HepG2 (cell line): ENCODE measurements at regions not wholly inside any gene's neighbourhood (a gene's known extent, or its start where the extent isn't known, plus 50 kb on each side); places are given as distances from the start of the nearest gene placed in this dataset.
A peak's percentile ranks its signal among the peaks of the same experiment; 100 is the strongest.

Experiments used
- AGO1 ChIP-seq: fragments of 200-400 bp; formaldehyde crosslinking; IDR thresholded peaks from 2 replicates; pipeline ENCODE4 v1.6.1; 2017; ENCODE audit warnings: mild to moderate bottlenecking, low read depth, low read length, moderate library complexity; ENCODE audit not compliant: poor library complexity, severe bottlenecking
- CBFB ChIP-seq: sonication (generic); formaldehyde crosslinking; IDR thresholded peaks from 2 replicates; pipeline ENCODE4 v1.4.0; 2020; ENCODE audit warnings: missing genetic modification reagents
- CEBPG ChIP-seq: IDR thresholded peaks from 2 replicates; pipeline ENCODE4 v1.6.1; 2016
- CREB1 ChIP-seq, 2 experiments: fragments of 450-650 bp in 1 of 2; IDR thresholded peaks; 2 replicates each; pipeline ENCODE4 v1.6.1; 2016 to 2017; ENCODE audit warnings: control low read depth in 1 of 2, mild to moderate bottlenecking in 1 of 2, missing compliant biosample characterization in 1 of 2, missing genetic modification characterization in 1 of 2
- CREM ChIP-seq, 2 experiments: sonication (generic) in 1 of 2; formaldehyde crosslinking in 1 of 2; IDR thresholded peaks; 2 replicates each; pipeline versions ENCODE4 v1.4.0 to v1.6.1; 2016 to 2020; ENCODE audit warnings: antibody characterized with exemption in 1 of 2, mild to moderate bottlenecking in 1 of 2, missing genetic modification reagents in 1 of 2
- DNMT3B ChIP-seq: conservative IDR thresholded peaks from 2 replicates; pipeline ENCODE4 v1.6.1; 2016; ENCODE audit warnings: missing biosample characterization, control low read depth
- HDAC2 ChIP-seq: sonication (generic); formaldehyde crosslinking; IDR thresholded peaks from 2 replicates; pipeline ENCODE4 v1.4.0; 2020; ENCODE audit warnings: missing genetic modification reagents
- RNF2 ChIP-seq: fragments of 450-650 bp; conservative IDR thresholded peaks from 2 replicates; pipeline ENCODE4 v1.6.1; 2016; ENCODE audit warnings: low read depth
- SP1 ChIP-seq, 2 experiments: fragments of 450-650 bp in 1 of 2; sonication (generic) in 1 of 2; formaldehyde crosslinking in 1 of 2; IDR thresholded peaks; 2 replicates each; pipeline versions ENCODE4 v1.4.0 to v1.6.1; 2016 to 2020; ENCODE audit warnings: missing genetic modification reagents in 1 of 2
- SRSF4 ChIP-seq: fragments of 200-400 bp; formaldehyde crosslinking; IDR thresholded peaks from one replicate; pipeline ENCODE4 v1.6.1; 2018; ENCODE audit warnings: mild to moderate bottlenecking, low read depth, low read length, moderate library complexity; ENCODE audit not compliant: poor library complexity, severe bottlenecking
- STAG1 ChIP-seq: sonication (generic); formaldehyde crosslinking; IDR thresholded peaks from 2 replicates; pipeline ENCODE4 v1.4.0; 2020; ENCODE audit warnings: missing genetic modification reagents
- TAF1 ChIP-seq: sonication (generic); formaldehyde crosslinking; IDR thresholded peaks from 2 replicates; pipeline ENCODE4 v1.4.0; 2020; ENCODE audit warnings: missing genetic modification reagents
- TARDBP ChIP-seq: sonication (generic); formaldehyde crosslinking; IDR thresholded peaks from 2 replicates; pipeline ENCODE4 v1.8.0; 2022; ENCODE audit warnings: mild to moderate bottlenecking, missing genetic modification reagents
- TBP ChIP-seq: sonication (generic); formaldehyde crosslinking; IDR thresholded peaks from 2 replicates; pipeline ENCODE4 v1.5.0; 2020; ENCODE audit warnings: missing genetic modification reagents
- ZNF337 ChIP-seq: sonication (generic); formaldehyde crosslinking; IDR thresholded peaks from 2 replicates; pipeline ENCODE4 v1.5.1; 2020; ENCODE audit warnings: missing genetic modification reagents, low read depth, mild to moderate bottlenecking, borderline replicate concordance
- ZNF557 ChIP-seq: sonication (generic); formaldehyde crosslinking; IDR thresholded peaks from 2 replicates; pipeline ENCODE4 v1.4.0; 2020; ENCODE audit warnings: missing genetic modification reagents
- ZNF564 ChIP-seq: sonication (generic); formaldehyde crosslinking; IDR thresholded peaks from 2 replicates; pipeline ENCODE4 v1.8.1; 2023; ENCODE audit warnings: mild to moderate bottlenecking, missing genetic modification reagents
- ZNF615 ChIP-seq: sonication (generic); formaldehyde crosslinking; IDR thresholded peaks from 2 replicates; pipeline ENCODE4 v1.5.0; 2020; ENCODE audit warnings: mild to moderate bottlenecking, missing genetic modification reagents, borderline replicate concordance
- ZNF619 ChIP-seq: sonication (generic); formaldehyde crosslinking; IDR thresholded peaks from 2 replicates; pipeline ENCODE4 v1.4.0; 2020; ENCODE audit warnings: mild to moderate bottlenecking, missing genetic modification reagents
- ZNF891 ChIP-seq: sonication (generic); formaldehyde crosslinking; IDR thresholded peaks from 2 replicates; pipeline ENCODE4 v1.5.0; 2020; ENCODE audit warnings: mild to moderate bottlenecking, missing genetic modification reagents
- TF ChIP-seq, protein P1 (sequence below): sonication (generic); formaldehyde crosslinking; conservative IDR thresholded peaks from 2 replicates; pipeline ENCODE4 v1.8.0; 2022; ENCODE audit warnings: missing genetic modification reagents
- TF ChIP-seq, protein P2 (sequence below): sonication (generic); formaldehyde crosslinking; IDR thresholded peaks from 2 replicates; pipeline ENCODE4 v1.5.0; 2020; ENCODE audit warnings: missing genetic modification reagents
- TF ChIP-seq, protein P3 (sequence below): sonication (generic); formaldehyde crosslinking; IDR thresholded peaks from 2 replicates; pipeline ENCODE4 v1.5.0; 2020; ENCODE audit warnings: missing genetic modification reagents
- TF ChIP-seq, protein P4 (sequence below): IDR thresholded peaks from 2 replicates; pipeline ENCODE4 v1.6.1; 2012; ENCODE audit warnings: low read length, improper control_type of control experiment

DNA sequence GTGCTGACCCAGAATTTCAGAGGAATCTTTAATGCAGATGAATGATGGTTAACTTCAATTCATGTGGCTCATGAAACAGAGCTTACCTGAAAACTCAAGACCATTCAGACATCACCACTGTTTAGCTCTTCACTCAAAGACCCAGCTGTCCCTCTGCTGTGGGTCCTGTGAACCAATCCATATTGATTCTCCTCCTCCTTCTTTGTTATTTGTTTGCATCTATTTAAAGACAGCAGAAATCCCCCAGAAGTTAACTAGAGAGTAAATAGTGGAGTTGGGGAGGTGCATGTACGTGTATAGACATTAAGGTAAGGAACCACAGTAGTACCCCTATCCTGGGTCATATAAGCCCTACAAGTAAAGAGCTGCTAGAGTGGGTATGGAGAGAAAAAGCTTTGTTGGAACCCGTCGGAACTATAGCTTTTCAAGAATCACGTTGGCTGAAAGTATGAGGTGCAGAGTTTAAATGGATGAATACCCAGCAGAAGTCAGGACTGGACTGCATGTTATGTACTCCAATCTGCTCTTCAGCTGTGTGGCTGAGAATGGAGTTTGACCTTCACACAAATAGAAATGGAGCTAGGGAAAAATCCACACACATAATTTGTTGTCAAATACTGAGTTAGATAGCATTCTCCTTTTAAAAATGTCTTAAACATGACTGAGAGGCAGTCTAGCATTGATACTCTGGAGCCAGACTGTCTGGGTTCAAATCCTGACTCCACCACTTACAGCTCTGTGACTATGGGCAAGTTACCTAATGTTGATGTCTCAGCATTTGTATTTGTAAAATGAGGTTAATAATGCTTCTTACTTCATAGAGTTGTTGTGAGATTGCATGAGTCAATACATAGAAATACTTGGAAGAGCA, 81.7 kb upstream of the HK2 start (continued):
- TF ChIP-seq SP1 (IDR thresholded peaks at IDR 0.05) = no peak
- no peak for TF ChIP-seq SP1 (CRISPR knock-in tag; IDR thresholded peaks at IDR 0.05)
- peak; percentile 32; the same call in 1 of the 2 replicates for TF ChIP-seq CEBPG (CRISPR knock-in tag)
- TF ChIP-seq, protein P1, sequence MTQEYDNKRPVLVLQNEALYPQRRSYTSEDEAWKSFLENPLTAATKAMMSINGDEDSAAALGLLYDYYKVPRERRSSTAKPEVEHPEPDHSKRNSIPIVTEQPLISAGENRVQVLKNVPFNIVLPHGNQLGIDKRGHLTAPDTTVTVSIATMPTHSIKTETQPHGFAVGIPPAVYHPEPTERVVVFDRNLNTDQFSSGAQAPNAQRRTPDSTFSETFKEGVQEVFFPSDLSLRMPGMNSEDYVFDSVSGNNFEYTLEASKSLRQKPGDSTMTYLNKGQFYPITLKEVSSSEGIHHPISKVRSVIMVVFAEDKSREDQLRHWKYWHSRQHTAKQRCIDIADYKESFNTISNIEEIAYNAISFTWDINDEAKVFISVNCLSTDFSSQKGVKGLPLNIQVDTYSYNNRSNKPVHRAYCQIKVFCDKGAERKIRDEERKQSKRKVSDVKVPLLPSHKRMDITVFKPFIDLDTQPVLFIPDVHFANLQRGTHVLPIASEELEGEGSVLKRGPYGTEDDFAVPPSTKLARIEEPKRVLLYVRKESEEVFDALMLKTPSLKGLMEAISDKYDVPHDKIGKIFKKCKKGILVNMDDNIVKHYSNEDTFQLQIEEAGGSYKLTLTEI (CRISPR knock-in tag) = no peak
- TF ChIP-seq, protein P2, sequence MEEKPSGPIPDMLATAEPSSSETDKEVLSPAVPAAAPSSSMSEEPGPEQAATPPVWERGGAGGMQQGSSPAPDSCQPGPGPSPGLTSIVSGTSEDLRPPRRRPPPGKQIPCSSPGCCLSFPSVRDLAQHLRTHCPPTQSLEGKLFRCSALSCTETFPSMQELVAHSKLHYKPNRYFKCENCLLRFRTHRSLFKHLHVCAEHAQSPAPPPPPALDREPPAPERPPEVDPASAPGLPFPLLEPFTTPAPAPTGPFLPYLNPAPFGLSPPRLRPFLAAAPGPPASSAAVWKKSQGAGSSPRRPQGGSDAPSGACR (CRISPR knock-in tag) = 0 out of 2 replicates have a peak, but pooled peaks have one; percentile 49
- no peak for TF ChIP-seq RNF2
- TF ChIP-seq ZNF619 (CRISPR knock-in tag) = no peak
- no peak for TF ChIP-seq ZNF337 (CRISPR knock-in tag)
- peak; percentile 74; the same call in 1 of the 2 replicates for TF ChIP-seq TARDBP (CRISPR knock-in tag)
- TF ChIP-seq, protein P3, sequence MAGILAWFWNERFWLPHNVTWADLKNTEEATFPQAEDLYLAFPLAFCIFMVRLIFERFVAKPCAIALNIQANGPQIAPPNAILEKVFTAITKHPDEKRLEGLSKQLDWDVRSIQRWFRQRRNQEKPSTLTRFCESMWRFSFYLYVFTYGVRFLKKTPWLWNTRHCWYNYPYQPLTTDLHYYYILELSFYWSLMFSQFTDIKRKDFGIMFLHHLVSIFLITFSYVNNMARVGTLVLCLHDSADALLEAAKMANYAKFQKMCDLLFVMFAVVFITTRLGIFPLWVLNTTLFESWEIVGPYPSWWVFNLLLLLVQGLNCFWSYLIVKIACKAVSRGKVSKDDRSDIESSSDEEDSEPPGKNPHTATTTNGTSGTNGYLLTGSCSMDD (CRISPR knock-in tag) = no peak
- TF ChIP-seq CREB1 (IDR thresholded peaks at IDR 0.05) = no peak
- TF ChIP-seq CREB1 (CRISPR knock-in tag; IDR thresholded peaks at IDR 0.05) = peak; percentile 30; the same call in 1 of the 2 replicates
- no peak for TF ChIP-seq SRSF4
- TF ChIP-seq, protein P4, sequence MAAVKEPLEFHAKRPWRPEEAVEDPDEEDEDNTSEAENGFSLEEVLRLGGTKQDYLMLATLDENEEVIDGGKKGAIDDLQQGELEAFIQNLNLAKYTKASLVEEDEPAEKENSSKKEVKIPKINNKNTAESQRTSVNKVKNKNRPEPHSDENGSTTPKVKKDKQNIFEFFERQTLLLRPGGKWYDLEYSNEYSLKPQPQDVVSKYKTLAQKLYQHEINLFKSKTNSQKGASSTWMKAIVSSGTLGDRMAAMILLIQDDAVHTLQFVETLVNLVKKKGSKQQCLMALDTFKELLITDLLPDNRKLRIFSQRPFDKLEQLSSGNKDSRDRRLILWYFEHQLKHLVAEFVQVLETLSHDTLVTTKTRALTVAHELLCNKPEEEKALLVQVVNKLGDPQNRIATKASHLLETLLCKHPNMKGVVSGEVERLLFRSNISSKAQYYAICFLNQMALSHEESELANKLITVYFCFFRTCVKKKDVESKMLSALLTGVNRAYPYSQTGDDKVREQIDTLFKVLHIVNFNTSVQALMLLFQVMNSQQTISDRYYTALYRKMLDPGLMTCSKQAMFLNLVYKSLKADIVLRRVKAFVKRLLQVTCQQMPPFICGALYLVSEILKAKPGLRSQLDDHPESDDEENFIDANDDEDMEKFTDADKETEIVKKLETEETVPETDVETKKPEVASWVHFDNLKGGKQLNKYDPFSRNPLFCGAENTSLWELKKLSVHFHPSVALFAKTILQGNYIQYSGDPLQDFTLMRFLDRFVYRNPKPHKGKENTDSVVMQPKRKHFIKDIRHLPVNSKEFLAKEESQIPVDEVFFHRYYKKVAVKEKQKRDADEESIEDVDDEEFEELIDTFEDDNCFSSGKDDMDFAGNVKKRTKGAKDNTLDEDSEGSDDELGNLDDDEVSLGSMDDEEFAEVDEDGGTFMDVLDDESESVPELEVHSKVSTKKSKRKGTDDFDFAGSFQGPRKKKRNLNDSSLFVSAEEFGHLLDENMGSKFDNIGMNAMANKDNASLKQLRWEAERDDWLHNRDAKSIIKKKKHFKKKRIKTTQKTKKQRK = no peak
- no peak for TF ChIP-seq CBFB (CRISPR knock-in tag)
- TF ChIP-seq TAF1 = no peak
- no peak for TF ChIP-seq STAG1 (CRISPR knock-in tag)
- no peak for TF ChIP-seq ZNF891 (CRISPR knock-in tag)
- no peak for TF ChIP-seq ZNF557
- TF ChIP-seq DNMT3B = no peak
- no peak for TF ChIP-seq TBP
- no peak for TF ChIP-seq ZNF564
- TF ChIP-seq AGO1 = no peak
- TF ChIP-seq CREM (IDR thresholded peaks at IDR 0.05) = peak; percentile 55; the same call in 1 of the 2 replicates
- no peak for TF ChIP-seq CREM (CRISPR knock-in tag; IDR thresholded peaks at IDR 0.05)
- peak; percentile 86; the same call in 1 of the 2 replicates for TF ChIP-seq HDAC2 (CRISPR knock-in tag)
- no peak for TF ChIP-seq ZNF615 (CRISPR knock-in tag)
